H9 (cell line): ENCODE measurements at regions not wholly inside any gene's neighbourhood (a gene's known extent, or its start where the extent isn't known, plus 50 kb on each side); places are given as distances from the start of the nearest gene placed in this dataset.

Source experiments
- DNase-seq: peaks from one replicate; pipeline ENCODE4 v3.0.0-alpha.2; 2017
- H2AFZ ChIP-seq: one replicate; pipeline ENCODE4 v1.6.1; 2013; ENCODE audit warnings: mild to moderate bottlenecking, low read length, control low read depth, moderate library complexity
- H2AK5ac ChIP-seq: 2 replicates; pipeline ENCODE4 v1.6.1; 2013; ENCODE audit warnings: low read length, control low read depth, mixed read lengths; ENCODE audit not compliant: insufficient read length
- H2BK120ac ChIP-seq: one replicate; pipeline ENCODE4 v1.6.1; 2013; ENCODE audit warnings: low read depth, mild to moderate bottlenecking, low read length, control low read depth, inconsistent platforms; ENCODE audit not compliant: poor library complexity, severe bottlenecking
- H2BK12ac ChIP-seq: 2 replicates; pipeline ENCODE4 v1.6.1; 2013; ENCODE audit warnings: low read length, control low read depth, mixed read lengths, low read depth; ENCODE audit not compliant: insufficient read length
- H2BK15ac ChIP-seq: 2 replicates; pipeline ENCODE4 v1.6.1; 2013; ENCODE audit warnings: low read depth, low read length, control low read depth
- H2BK20ac ChIP-seq: one replicate; pipeline ENCODE4 v1.6.1; 2013; ENCODE audit warnings: low read depth, mild to moderate bottlenecking, low read length, control low read depth, inconsistent platforms; ENCODE audit not compliant: poor library complexity, severe bottlenecking
- H2BK5ac ChIP-seq: 2 replicates; pipeline ENCODE4 v1.6.1; 2013; ENCODE audit warnings: low read length, control low read depth, mixed read lengths; ENCODE audit not compliant: insufficient read length
- H3K14ac ChIP-seq: 2 replicates; pipeline ENCODE4 v1.6.1; 2013; ENCODE audit warnings: low read length, control low read depth; ENCODE audit not compliant: insufficient read depth
- H3K18ac ChIP-seq: 2 replicates; pipeline ENCODE4 v1.6.1; 2013; ENCODE audit warnings: low read depth, mild to moderate bottlenecking, mixed read lengths, low read length, control low read depth; ENCODE audit not compliant: insufficient read length
- H3K23ac ChIP-seq: 2 replicates; pipeline ENCODE4 v1.6.1; 2013; ENCODE audit warnings: low read length, control low read depth, mixed read lengths, low read depth; ENCODE audit not compliant: insufficient read length
- H3K23me2 ChIP-seq: 2 replicates; pipeline ENCODE4 v1.6.1; 2013; ENCODE audit warnings: low read depth, mild to moderate bottlenecking, mixed read lengths, low read length, control low read depth; ENCODE audit not compliant: insufficient read length, poor library complexity, severe bottlenecking
- H3K27ac ChIP-seq: 2 replicates; pipeline ENCODE4 v1.5.1; 2013; ENCODE audit warnings: low read length, control low read depth, mixed read lengths, low read depth; ENCODE audit not compliant: insufficient read length
- H3K27me3 ChIP-seq: 2 replicates; pipeline ENCODE4 v1.6.1; 2013; ENCODE audit warnings: low read length, control low read depth, inconsistent platforms; ENCODE audit not compliant: insufficient read depth
- H3K4ac ChIP-seq: 2 replicates; pipeline ENCODE4 v1.6.1; 2013; ENCODE audit warnings: low read depth, mild to moderate bottlenecking, control low read depth, inconsistent platforms, low read length, moderate library complexity
- H3K4me1 ChIP-seq: 2 replicates; pipeline ENCODE4 v1.6.1; 2013; ENCODE audit warnings: low read length, control low read depth, inconsistent platforms; ENCODE audit not compliant: insufficient read depth
- H3K4me2 ChIP-seq: 2 replicates; pipeline ENCODE4 v1.6.1; 2013; ENCODE audit warnings: low read length, control low read depth, mixed read lengths; ENCODE audit not compliant: insufficient read length, insufficient read depth
- H3K56ac ChIP-seq: 2 replicates; pipeline ENCODE4 v1.6.1; 2013; ENCODE audit warnings: low read depth, mild to moderate bottlenecking, mixed read lengths, low read length, control low read depth; ENCODE audit not compliant: insufficient read length
- H3K79me1 ChIP-seq: 2 replicates; pipeline ENCODE4 v1.6.1; 2013; ENCODE audit warnings: low read depth, mild to moderate bottlenecking, moderate library complexity, low read length, control low read depth, inconsistent platforms; ENCODE audit not compliant: insufficient read depth, poor library complexity, severe bottlenecking
- H3K79me2 ChIP-seq: 2 replicates; pipeline ENCODE4 v1.6.1; 2013; ENCODE audit warnings: low read length, control low read depth, inconsistent platforms; ENCODE audit not compliant: insufficient read depth
- H3K9ac ChIP-seq: 2 replicates; pipeline ENCODE4 v1.6.1; 2013; ENCODE audit warnings: low read length, control low read depth, mixed read lengths; ENCODE audit not compliant: insufficient read length; ENCODE audit errors: extremely low read depth
- H3K9me3 ChIP-seq: one replicate; pipeline ENCODE4 v1.6.1; 2013; ENCODE audit warnings: low read depth, low read length, inconsistent platforms; ENCODE audit not compliant: control insufficient read depth
- H3T11ph ChIP-seq: one replicate; pipeline ENCODE4 v1.6.1; 2013; ENCODE audit warnings: mild to moderate bottlenecking, low read length, control low read depth, inconsistent platforms
- H4K20me1 ChIP-seq: one replicate; pipeline ENCODE4 v1.6.1; 2013; ENCODE audit not compliant: control insufficient read depth, insufficient read length, insufficient read depth
- H4K5ac ChIP-seq: 2 replicates; pipeline ENCODE4 v1.6.1; 2013; ENCODE audit warnings: low read depth, mild to moderate bottlenecking, mixed read lengths, low read length, control low read depth; ENCODE audit not compliant: insufficient read length
- H4K8ac ChIP-seq: replicated peaks from 2 replicates; pipeline ENCODE4 v1.6.1; 2013; ENCODE audit warnings: low read length, control low read depth, mixed read lengths, low read depth; ENCODE audit not compliant: insufficient read length
- H4K91ac ChIP-seq: 2 replicates; pipeline ENCODE4 v1.6.1; 2013; ENCODE audit warnings: low read depth, mild to moderate bottlenecking, moderate library complexity, mixed read lengths, low read length, control low read depth; ENCODE audit not compliant: insufficient read length
- H3K27ac Mint-ChIP-seq, 3 experiments: 2 replicates in 2 of 3; 3 replicates in 1 of 3; pipeline ENCODE4 v1.8.0; 2020 to 2021; ENCODE audit warnings: mixed read lengths in 3 of 3, mild to moderate bottlenecking in 1 of 3, moderate library complexity in 1 of 3
- H3K27me3 Mint-ChIP-seq: 2 replicates; pipeline ENCODE4 v1.8.0; 2021; ENCODE audit warnings: low read depth, mild to moderate bottlenecking, moderate library complexity, mixed read lengths
- H3K36me3 Mint-ChIP-seq, 3 experiments: 2 replicates in 2 of 3; 3 replicates in 1 of 3; pipeline ENCODE4 v1.8.0; 2020 to 2021; ENCODE audit warnings: low read depth in 3 of 3, mixed read lengths in 3 of 3; ENCODE audit not compliant: insufficient read depth in 1 of 3
- H3K4me1 Mint-ChIP-seq, 2 experiments: 2 replicates each; pipeline ENCODE4 v1.8.0; 2020; ENCODE audit warnings: mixed read lengths in 2 of 2
- H3K4me3 Mint-ChIP-seq, 2 experiments: 2 replicates in 1 of 2; 3 replicates in 1 of 2; pipeline ENCODE4 v1.8.0; 2020 to 2021; ENCODE audit warnings: mild to moderate bottlenecking in 2 of 2, mixed read lengths in 2 of 2, moderate library complexity in 1 of 2
- H3K9me3 Mint-ChIP-seq, 2 experiments: 2 replicates in 1 of 2; 3 replicates in 1 of 2; pipeline ENCODE4 v1.8.0; 2020; ENCODE audit warnings: mild to moderate bottlenecking in 2 of 2, mixed read lengths in 2 of 2, moderate library complexity in 1 of 2
- WGBS: extraction: QIAGEN DNeasy Blood & Tissue Kit; methylation state at CpG from one replicate; pipeline ENCODE4 v1.1.7; 2013; ENCODE audit warnings: missing lambda C conversion rate, low lambda C conversion rate, mixed read lengths; ENCODE audit not compliant: insufficient read length; ENCODE audit errors: extremely low coverage; 5-methylcytosine and 5-hydroxymethylcytosine counted together
- TF ChIP-seq, protein P1 (sequence below): fragments of 200-600 bp; sonication (generic); conservative IDR thresholded peaks from 3 replicates; pipeline ENCODE4 v1.8.0; 2021; ENCODE audit warnings: antibody characterized with exemption, mild to moderate bottlenecking

DNA sequence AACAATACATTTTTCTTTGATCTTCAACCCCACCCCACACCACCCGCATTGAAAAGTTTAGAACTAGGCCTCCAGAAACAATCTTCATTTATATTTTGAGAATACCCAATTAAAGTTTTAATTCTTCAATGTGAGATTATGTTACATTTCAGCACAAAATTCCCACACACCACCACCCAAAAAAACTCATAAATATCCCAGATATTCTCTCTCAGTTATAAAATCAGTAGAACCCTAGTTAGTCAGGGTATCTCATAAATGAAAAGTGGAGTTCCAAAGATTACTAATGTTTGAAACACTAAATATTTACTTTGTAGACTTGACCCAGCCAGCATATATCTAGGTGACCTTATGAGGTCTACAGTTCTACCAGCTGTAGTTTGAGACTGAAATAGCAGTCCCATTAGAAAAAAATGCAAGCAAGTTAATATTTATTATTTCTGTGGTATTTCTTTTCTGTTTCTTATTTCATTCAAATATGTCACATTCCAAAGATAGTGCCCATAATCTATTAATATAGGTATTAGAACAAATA, 371.0 kb downstream of the TENT5A start:
- H4K8ac ChIP-seq, result no peak overlapping the region
- Mint-ChIP-seq H3K9me3 (peaks cover 0 to 3% of the 10 kb centered on the region in 2 experiments; a peak in 1 of 5 replicates), H3K36me3 (no peaks in the 10 kb centered on the region), H3K27me3 (no peaks in the 10 kb centered on the region), H3K27ac (no peak overlapping the region), H3K4me3 (no peak overlapping the region), H3K4me1 (no peaks in the 10 kb centered on the region)
- H2AFZ ChIP-seq, result no peak overlapping the region
- no peak overlapping the region for H3K27ac ChIP-seq
- H3K23me2 ChIP-seq, result no peaks in the 10 kb centered on the region
- no peak overlapping the region for H2BK120ac ChIP-seq
- WGBS, result no CpG with 5 or more reads among the region's 1 CpG
- H3K4ac ChIP-seq, result no peak overlapping the region
- no peak overlapping the region for H4K5ac ChIP-seq
- no peak overlapping the region for H2BK12ac ChIP-seq
- TF ChIP-seq, protein P1, sequence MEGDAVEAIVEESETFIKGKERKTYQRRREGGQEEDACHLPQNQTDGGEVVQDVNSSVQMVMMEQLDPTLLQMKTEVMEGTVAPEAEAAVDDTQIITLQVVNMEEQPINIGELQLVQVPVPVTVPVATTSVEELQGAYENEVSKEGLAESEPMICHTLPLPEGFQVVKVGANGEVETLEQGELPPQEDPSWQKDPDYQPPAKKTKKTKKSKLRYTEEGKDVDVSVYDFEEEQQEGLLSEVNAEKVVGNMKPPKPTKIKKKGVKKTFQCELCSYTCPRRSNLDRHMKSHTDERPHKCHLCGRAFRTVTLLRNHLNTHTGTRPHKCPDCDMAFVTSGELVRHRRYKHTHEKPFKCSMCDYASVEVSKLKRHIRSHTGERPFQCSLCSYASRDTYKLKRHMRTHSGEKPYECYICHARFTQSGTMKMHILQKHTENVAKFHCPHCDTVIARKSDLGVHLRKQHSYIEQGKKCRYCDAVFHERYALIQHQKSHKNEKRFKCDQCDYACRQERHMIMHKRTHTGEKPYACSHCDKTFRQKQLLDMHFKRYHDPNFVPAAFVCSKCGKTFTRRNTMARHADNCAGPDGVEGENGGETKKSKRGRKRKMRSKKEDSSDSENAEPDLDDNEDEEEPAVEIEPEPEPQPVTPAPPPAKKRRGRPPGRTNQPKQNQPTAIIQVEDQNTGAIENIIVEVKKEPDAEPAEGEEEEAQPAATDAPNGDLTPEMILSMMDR, result no peak
- no peak overlapping the region for H3T11ph ChIP-seq
- no peak overlapping the region for H3K4me2 ChIP-seq
- DNase-seq, result no peak
- H3K23ac ChIP-seq, result no peak overlapping the region
- no peak overlapping the region for H4K91ac ChIP-seq
- no peak overlapping the region for H2BK15ac ChIP-seq
- no peak overlapping the region for H2AK5ac ChIP-seq
- no peaks in the 10 kb centered on the region for H3K4me1 ChIP-seq
- no peak overlapping the region for H3K9ac ChIP-seq
- no peak overlapping the region for H2BK20ac ChIP-seq
- no peaks in the 10 kb centered on the region for H3K79me2 ChIP-seq
- no peak overlapping the region for H3K18ac ChIP-seq
- H3K56ac ChIP-seq, result no peak overlapping the region
- H2BK5ac ChIP-seq, result no peak overlapping the region
- no peak overlapping the region for H3K14ac ChIP-seq
- H3K9me3 ChIP-seq, result no peaks in the 10 kb centered on the region
- no peaks in the 10 kb centered on the region for H3K27me3 ChIP-seq
- H3K79me1 ChIP-seq, result no peaks in the 10 kb centered on the region
- no peaks in the 10 kb centered on the region for H4K20me1 ChIP-seq
